HEK293T (cell line): ENCODE measurements at regions not wholly inside any gene's neighbourhood (a gene's known extent, or its start where the extent isn't known, plus 50 kb on each side); places are given as distances from the start of the nearest gene placed in this dataset.

Experiments used
- CTCF ChIA-PET: fragments of 350-600 bp; formaldehyde crosslinking; extraction: SDS; loops from one replicate; lab custom pipeline; 2021; ENCODE audit warnings: antibody characterized with exemption, inconsistent platforms; lab: Yijun Ruan, JAX
- POLR2A ChIA-PET: fragments of 350-600 bp; formaldehyde crosslinking; extraction: SDS; loops from one replicate; lab custom pipeline; 2020; ENCODE audit warnings: antibody characterized with exemption, inconsistent platforms; lab: Yijun Ruan, JAX
- DNase-seq: peaks from one replicate; pipeline ENCODE4 v3.0.0; 2012; ENCODE audit warnings: mixed read lengths; ENCODE audit errors: extremely low spot score
- ARNT ChIP-seq: fragments of 450-650 bp; IDR thresholded peaks from 2 replicates; pipeline ENCODE4 v1.6.1; 2017; ENCODE audit warnings: mild to moderate bottlenecking
- BHLHE40 ChIP-seq: fragments of 450-650 bp; IDR thresholded peaks from 2 replicates; pipeline ENCODE4 v1.6.1; 2016; ENCODE audit warnings: mild to moderate bottlenecking, moderate library complexity, borderline replicate concordance
- CTBP1 ChIP-seq: fragments of 450-650 bp; IDR thresholded peaks from 2 replicates; pipeline ENCODE4 v1.6.1; 2016; ENCODE audit warnings: borderline replicate concordance
- ELF4 ChIP-seq: fragments of 450-650 bp; IDR thresholded peaks from 2 replicates; pipeline ENCODE4 v1.6.1; 2017; ENCODE audit warnings: antibody characterized with exemption
- FOXA1 ChIP-seq: fragments of 450-650 bp; IDR thresholded peaks from 2 replicates; pipeline ENCODE4 v1.6.1; 2016; ENCODE audit warnings: mild to moderate bottlenecking
- FOXK2 ChIP-seq: fragments of 450-650 bp; IDR thresholded peaks from 2 replicates; pipeline ENCODE4 v1.6.1; 2016; ENCODE audit warnings: mild to moderate bottlenecking
- FOXM1 ChIP-seq: fragments of 450-650 bp; IDR thresholded peaks from 2 replicates; pipeline ENCODE4 v1.6.1; 2017; ENCODE audit warnings: mild to moderate bottlenecking, borderline replicate concordance
- HDGF ChIP-seq: fragments of 450-650 bp; IDR thresholded peaks from 2 replicates; pipeline ENCODE4 v1.6.1; 2017; ENCODE audit warnings: antibody characterized with exemption, borderline replicate concordance
- L3MBTL2 ChIP-seq: fragments of 450-650 bp; conservative IDR thresholded peaks from 2 replicates; pipeline ENCODE4 v1.6.1; 2016; ENCODE audit warnings: mild to moderate bottlenecking
- LEF1 ChIP-seq: fragments of 450-650 bp; IDR thresholded peaks from 2 replicates; pipeline ENCODE4 v1.6.1; 2017; ENCODE audit warnings: mild to moderate bottlenecking, borderline replicate concordance
- NFRKB ChIP-seq: fragments of 450-650 bp; IDR thresholded peaks from 2 replicates; pipeline ENCODE4 v1.6.1; 2016; ENCODE audit warnings: mild to moderate bottlenecking, moderate library complexity
- SP1 ChIP-seq: fragments of 450-650 bp; IDR thresholded peaks from 2 replicates; pipeline ENCODE4 v1.6.1; 2017
- SUZ12 ChIP-seq: fragments of 450-650 bp; IDR thresholded peaks from 2 replicates; pipeline ENCODE4 v1.6.1; 2016; ENCODE audit warnings: mild to moderate bottlenecking
- TARDBP ChIP-seq: fragments of 450-650 bp; IDR thresholded peaks from 2 replicates; pipeline ENCODE4 v1.6.1; 2016
- ZNF384 ChIP-seq: fragments of 450-650 bp; IDR thresholded peaks from 2 replicates; pipeline ENCODE4 v1.6.1; 2016
- TF ChIP-seq, protein P1 (sequence below): fragments of 450-650 bp; IDR thresholded peaks from 2 replicates; pipeline ENCODE4 v1.6.1; 2016

DNA sequence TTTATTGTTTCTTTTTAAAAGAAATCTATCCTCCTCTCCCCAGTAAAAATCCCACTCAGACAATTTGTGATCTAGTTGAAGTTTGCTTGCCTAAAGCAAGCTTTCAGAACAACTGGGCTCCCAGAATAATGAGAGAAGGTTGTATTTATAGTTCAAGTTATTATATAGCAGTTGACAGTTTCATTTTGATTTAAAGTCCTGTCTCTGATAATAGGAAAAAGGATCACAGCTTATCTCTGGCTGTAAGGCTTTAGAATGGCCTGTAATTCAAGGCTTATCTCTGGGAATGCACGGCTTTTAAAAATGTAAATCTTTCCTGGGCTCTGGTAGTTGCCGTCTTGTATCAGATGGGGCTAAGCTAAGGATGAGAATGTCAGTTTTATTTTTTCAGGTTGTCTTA is 123.3 kb upstream of the TMTC4 start:
- no peak for DNase-seq
- POLR2A ChIA-PET, result no interaction called here
- CTCF ChIA-PET, result no interaction called here
- TF ChIP-seq SUZ12 (no peak), CTBP1 (no peak), BHLHE40 (no peak), FOXK2 (no peak), LEF1 (no peak)

DNA sequence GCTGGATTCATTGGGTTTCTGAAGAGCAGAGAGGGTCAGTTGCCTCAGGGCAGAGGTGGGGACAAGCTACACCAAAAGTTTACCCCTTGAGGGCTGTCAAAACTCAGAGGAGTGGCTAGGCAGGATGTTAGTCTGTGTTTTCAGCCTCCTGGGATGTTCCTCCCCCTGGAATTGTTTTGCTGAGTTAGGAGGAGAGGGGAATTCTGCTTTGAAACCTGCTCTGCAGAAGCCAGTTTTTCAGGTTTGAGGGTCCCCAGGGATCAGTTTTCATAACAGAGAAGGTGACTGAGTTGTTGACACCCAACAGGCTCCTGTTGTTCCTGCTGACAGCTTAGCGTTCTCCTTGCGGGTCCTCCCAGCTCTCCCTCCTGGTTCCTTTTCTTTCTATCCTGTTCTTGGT is 121.9 kb upstream of the TMTC4 start:
- no peak for DNase-seq
- TF ChIP-seq FOXM1 (no peak), NFRKB (no peak)
- POLR2A ChIA-PET, result no interaction called here
- CTCF ChIA-PET, result no interaction called here

DNA sequence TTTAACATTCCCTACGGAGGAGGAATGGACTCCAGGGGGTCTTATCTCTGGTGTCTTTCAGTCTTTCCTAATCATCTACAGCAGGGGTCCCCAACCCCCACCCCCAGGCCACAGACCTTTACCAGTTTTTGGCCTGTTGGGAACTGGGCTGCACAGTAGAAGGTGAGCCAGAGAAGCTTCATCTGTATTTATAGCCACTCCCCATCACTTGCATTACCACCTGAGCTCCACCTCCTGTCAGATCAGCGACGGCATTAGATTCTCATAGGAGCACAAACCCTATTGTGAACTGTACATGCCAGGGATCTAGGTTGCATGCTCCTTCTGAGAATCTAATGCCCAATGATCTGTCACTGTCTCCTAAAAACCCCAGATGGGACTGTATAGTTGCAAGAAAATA is 120.0 kb upstream of the TMTC4 start:
- no peak for DNase-seq
- ChIA-PET POLR2A (no interaction called here), CTCF (no interaction called here)
- TF ChIP-seq TARDBP (no peak), BHLHE40 (no peak), FOXM1 (no peak), NFRKB (no peak), FOXA1 (no peak), ARNT (no peak), SP1 (no peak), ELF4 (no peak), L3MBTL2 (no peak)

DNA sequence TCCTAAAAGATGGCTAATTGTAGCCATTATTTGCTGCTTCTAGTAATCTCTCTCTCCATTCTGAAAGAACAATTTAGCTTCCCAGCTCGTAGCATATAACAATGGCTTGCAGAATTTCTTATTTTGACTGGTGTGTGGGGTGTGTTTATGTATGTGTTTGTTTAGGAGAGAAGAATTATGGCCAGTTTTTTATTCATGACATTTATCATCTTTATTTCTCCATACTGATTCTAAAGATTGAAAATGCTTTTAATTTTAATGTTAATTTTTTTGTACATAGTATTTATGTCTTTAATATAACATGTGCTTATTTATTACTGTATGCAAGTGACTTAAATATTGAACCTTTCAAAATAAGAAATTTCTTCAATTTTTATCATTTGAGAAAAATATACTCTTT is 115.8 kb upstream of the TMTC4 start:
- CTCF ChIA-PET, result no interaction called here
- no peak for DNase-seq
- TF ChIP-seq LEF1 (no peak), ARNT (no peak), L3MBTL2 (no peak), CTBP1 (no peak), ELF4 (no peak), FOXK2 (no peak), SP1 (no peak), SUZ12 (no peak), FOXM1 (no peak), FOXA1 (no peak), TARDBP (no peak)
- TF ChIP-seq, protein P1, sequence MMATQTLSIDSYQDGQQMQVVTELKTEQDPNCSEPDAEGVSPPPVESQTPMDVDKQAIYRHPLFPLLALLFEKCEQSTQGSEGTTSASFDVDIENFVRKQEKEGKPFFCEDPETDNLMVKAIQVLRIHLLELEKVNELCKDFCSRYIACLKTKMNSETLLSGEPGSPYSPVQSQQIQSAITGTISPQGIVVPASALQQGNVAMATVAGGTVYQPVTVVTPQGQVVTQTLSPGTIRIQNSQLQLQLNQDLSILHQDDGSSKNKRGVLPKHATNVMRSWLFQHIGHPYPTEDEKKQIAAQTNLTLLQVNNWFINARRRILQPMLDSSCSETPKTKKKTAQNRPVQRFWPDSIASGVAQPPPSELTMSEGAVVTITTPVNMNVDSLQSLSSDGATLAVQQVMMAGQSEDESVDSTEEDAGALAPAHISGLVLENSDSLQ, result no peak
- POLR2A ChIA-PET, result no interaction called here

GRCh38 chr13:100789968-100790367 is 115.4 kb upstream of the TMTC4 start:
- no peak for DNase-seq
- POLR2A ChIA-PET, result no interaction called here
- CTCF ChIA-PET, result no interaction called here
- TF ChIP-seq HDGF, result no peak
- TF ChIP-seq CTBP1, result no peak
- no peak for TF ChIP-seq ARNT
- no peak for TF ChIP-seq NFRKB
- no peak for TF ChIP-seq FOXM1

DNA sequence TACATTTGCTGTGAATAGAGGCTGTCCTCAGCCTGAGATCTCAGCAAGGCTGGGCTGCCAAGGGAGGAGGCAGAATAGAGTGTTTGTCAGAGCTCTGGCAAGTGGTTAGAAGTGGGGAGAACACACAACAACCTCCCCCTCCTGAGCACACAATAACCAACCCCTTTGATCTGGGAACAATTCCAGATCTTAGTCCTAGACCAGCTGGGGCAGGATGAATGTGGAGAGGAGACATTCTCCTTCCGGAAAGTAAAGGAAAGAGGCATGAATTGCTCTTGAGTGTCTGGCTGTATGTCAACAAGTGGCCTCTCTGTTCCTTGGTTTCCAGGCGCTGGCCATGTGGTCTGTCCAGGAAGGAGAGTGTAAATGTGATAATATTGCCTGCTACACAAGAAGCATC is 114.9 kb upstream of the TMTC4 start:
- CTCF ChIA-PET, result no interaction called here
- no peak for DNase-seq
- POLR2A ChIA-PET, result no interaction called here
- TF ChIP-seq, protein P1, result no peak
- TF ChIP-seq ZNF384 (no peak), L3MBTL2 (no peak), HDGF (no peak), SP1 (no peak), ARNT (no peak), SUZ12 (no peak), BHLHE40 (no peak), FOXM1 (no peak), LEF1 (no peak), FOXA1 (no peak), ELF4 (no peak), CTBP1 (no peak), NFRKB (no peak), TARDBP (no peak), FOXK2 (no peak)

DNA sequence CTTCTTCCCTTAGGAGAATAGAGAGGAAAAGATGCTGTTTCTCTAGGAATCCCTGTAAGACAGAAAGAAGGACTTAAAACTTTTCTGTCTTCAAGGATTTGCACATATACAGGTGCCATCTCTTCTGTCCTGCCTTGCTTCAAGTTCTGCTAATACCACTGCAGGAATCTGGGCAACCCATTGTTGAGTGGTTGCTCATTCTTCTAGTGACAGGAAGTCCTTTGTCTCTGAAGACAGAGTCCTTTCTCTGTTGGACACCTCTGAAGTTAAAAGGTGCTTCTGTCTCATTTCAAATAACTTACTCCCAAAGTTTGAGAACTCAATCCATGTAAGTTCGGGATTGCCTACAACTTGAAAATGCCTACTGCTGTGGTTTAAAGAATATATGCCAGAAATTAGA is 114.4 kb upstream of the TMTC4 start:
- no peak for DNase-seq
- CTCF ChIA-PET, result no interaction called here

More for the DNA sequence above, 114.4 kb upstream of the TMTC4 start:
- POLR2A ChIA-PET, result no interaction called here
- TF ChIP-seq, protein P1, result no peak
- TF ChIP-seq ZNF384 (no peak), HDGF (no peak), CTBP1 (no peak), SP1 (no peak), FOXM1 (no peak), BHLHE40 (no peak), NFRKB (no peak), ARNT (no peak), L3MBTL2 (no peak), ELF4 (no peak), TARDBP (no peak), FOXA1 (no peak)
